ENCODE measurements at regions not wholly inside any gene's neighbourhood (a gene's known extent, or its start where the extent isn't known, plus 50 kb on each side); places are given as distances from the start of the nearest gene placed in this dataset.

GRCh38 chr1:57959531-57960241 lies 535.8 kb upstream of the DAB1 start:
- DNase-seq (ENCODE audit: low read depth), result no peak
- no peak for TF ChIP-seq CTCF (conservative IDR thresholded peaks at IDR 0.05; ENCODE audit: control insufficient read depth, insufficient read depth, low read depth, low read length)
- H3K4me3 ChIP-seq (ENCODE audit: control insufficient read depth, low read depth, low read length), result no peak overlapping the region

- no peak overlapping the region for H3K4me3 ChIP-seq (ENCODE audit: control insufficient read depth, low read depth, low read length)
- no peak for TF ChIP-seq CTCF (conservative IDR thresholded peaks at IDR 0.05; ENCODE audit: control insufficient read depth, insufficient read depth, low read depth, low read length)
- DNase-seq (ENCODE audit: low read depth), result no peak
Measured at GRCh38 chr1:57957576-57957975, 533.7 kb upstream of the DAB1 start.

GRCh38 chr1:57951390-57951789 lies 527.5 kb upstream of the DAB1 start:
- no peak for TF ChIP-seq CTCF (conservative IDR thresholded peaks at IDR 0.05; ENCODE audit: control insufficient read depth, insufficient read depth, low read depth, low read length)
- H3K4me3 ChIP-seq (ENCODE audit: control insufficient read depth, low read depth, low read length), result no peak overlapping the region
- DNase-seq (ENCODE audit: low read depth), result no peak

GRCh38 chr1:57949168-57949567 lies 525.3 kb upstream of the DAB1 start:
- no peak for TF ChIP-seq CTCF (conservative IDR thresholded peaks at IDR 0.05; ENCODE audit: control insufficient read depth, insufficient read depth, low read depth, low read length)
- DNase-seq (ENCODE audit: low read depth), result no peak
- no peak overlapping the region for H3K4me3 ChIP-seq (ENCODE audit: control insufficient read depth, low read depth, low read length)

GRCh38 chr1:57947471-57947870 lies 523.6 kb upstream of the DAB1 start:
- DNase-seq (ENCODE audit: low read depth), result no peak
- no peak overlapping the region for H3K4me3 ChIP-seq (ENCODE audit: control insufficient read depth, low read depth, low read length)
- no peak for TF ChIP-seq CTCF (conservative IDR thresholded peaks at IDR 0.05; ENCODE audit: control insufficient read depth, insufficient read depth, low read depth, low read length)

- TF ChIP-seq CTCF (conservative IDR thresholded peaks at IDR 0.05; ENCODE audit: control insufficient read depth, insufficient read depth, low read depth, low read length), result no peak
- no peak overlapping the region for H3K4me3 ChIP-seq (ENCODE audit: control insufficient read depth, low read depth, low read length)
- no peak for DNase-seq (ENCODE audit: low read depth)
Measured at GRCh38 chr1:57945045-57945444, 521.2 kb upstream of the DAB1 start.

GRCh38 chr1:57943365-57943764 lies 519.5 kb upstream of the DAB1 start:
- no peak for DNase-seq (ENCODE audit: low read depth)
- no peak overlapping the region for H3K4me3 ChIP-seq (ENCODE audit: control insufficient read depth, low read depth, low read length)
- TF ChIP-seq CTCF (conservative IDR thresholded peaks at IDR 0.05; ENCODE audit: control insufficient read depth, insufficient read depth, low read depth, low read length), result no peak

Measured in fibroblast of mammary gland (primary cell).